B cell (primary cell): ENCODE measurements at regions not wholly inside any gene's neighbourhood (a gene's known extent, or its start where the extent isn't known, plus 50 kb on each side); places are given as distances from the start of the nearest gene placed in this dataset.

ENCODE experiments used
- EZH2 ChIP-seq: IDR thresholded peaks from 2 replicates; pipeline ENCODE4 v1.6.1; 2012; ENCODE audit warnings: borderline replicate concordance, low read depth, mild to moderate bottlenecking, moderate library complexity, low read length; ENCODE audit not compliant: insufficient read depth, poor library complexity, severe bottlenecking
- TF ChIP-seq, protein P1 (sequence below): fragments of 200-600 bp; IDR thresholded peaks from one replicate; pipeline ENCODE4 v1.8.0; 2022; ENCODE audit warnings: antibody characterized with exemption, mild to moderate bottlenecking

DNA sequence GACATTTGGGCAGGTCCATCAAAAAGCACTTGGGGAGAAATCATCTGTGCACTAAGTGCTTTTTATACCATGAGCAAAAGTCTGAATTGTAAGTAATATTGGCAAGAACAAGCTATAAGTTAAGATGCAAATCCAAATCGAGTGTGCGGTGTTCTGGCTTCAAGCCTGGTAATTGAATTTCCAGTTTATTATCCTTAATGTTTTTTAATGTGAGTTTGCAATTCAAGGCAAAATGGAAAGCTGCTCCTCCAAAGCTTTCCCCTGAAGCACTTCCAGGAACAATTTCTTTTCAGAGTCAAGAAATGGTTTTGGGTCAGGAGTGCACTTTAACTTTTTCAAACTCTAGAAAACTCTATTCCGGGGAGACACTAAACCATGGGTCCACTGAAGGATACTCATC is 445.7 kb downstream of the TOX3 start:
- TF ChIP-seq, protein P1, sequence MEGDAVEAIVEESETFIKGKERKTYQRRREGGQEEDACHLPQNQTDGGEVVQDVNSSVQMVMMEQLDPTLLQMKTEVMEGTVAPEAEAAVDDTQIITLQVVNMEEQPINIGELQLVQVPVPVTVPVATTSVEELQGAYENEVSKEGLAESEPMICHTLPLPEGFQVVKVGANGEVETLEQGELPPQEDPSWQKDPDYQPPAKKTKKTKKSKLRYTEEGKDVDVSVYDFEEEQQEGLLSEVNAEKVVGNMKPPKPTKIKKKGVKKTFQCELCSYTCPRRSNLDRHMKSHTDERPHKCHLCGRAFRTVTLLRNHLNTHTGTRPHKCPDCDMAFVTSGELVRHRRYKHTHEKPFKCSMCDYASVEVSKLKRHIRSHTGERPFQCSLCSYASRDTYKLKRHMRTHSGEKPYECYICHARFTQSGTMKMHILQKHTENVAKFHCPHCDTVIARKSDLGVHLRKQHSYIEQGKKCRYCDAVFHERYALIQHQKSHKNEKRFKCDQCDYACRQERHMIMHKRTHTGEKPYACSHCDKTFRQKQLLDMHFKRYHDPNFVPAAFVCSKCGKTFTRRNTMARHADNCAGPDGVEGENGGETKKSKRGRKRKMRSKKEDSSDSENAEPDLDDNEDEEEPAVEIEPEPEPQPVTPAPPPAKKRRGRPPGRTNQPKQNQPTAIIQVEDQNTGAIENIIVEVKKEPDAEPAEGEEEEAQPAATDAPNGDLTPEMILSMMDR, result no peak
- no peak for TF ChIP-seq EZH2
